ENCODE measurements at regions not wholly inside any gene's neighbourhood (a gene's known extent, or its start where the extent isn't known, plus 50 kb on each side); places are given as distances from the start of the nearest gene placed in this dataset.

DNA sequence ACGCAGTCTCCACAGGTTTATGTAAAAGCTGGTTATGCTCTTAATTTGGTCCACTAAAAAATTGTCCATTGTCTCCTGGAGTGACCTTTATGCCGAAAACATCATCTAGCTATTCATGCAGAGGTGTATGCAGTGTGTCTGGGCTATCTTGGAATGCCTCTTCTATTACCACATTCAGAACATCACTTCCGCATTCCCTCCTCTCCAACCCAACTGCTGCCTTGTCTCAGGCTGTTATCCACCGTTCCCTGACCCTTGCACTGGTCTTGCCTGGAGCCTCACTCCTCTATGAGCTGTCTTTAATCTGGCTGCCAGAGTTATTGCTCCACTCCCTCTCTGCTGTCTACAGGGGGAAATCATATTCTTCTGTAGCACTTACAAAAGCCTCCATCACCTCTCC, 214.1 kb upstream of the ANKRD55 start (continued):
- TF ChIP-seq ZMYM2 (CRISPR knock-in tag; IDR thresholded peaks at IDR 0.05) (peak; percentile 39; the same call in 1 of the 2 replicates), ZNF256 (CRISPR knock-in tag; conservative IDR thresholded peaks at IDR 0.05) (0 out of 2 replicates have a peak, but pooled peaks have one; percentile 55), SMYD3 (CRISPR knock-in tag; IDR thresholded peaks at IDR 0.05) (no peak), IRX3 (CRISPR knock-in tag; IDR thresholded peaks at IDR 0.05; ENCODE audit: borderline replicate concordance, low read depth) (no peak), TBL1XR1 (IDR thresholded peaks at IDR 0.05; ENCODE audit: borderline replicate concordance, low read length, partially characterized antibody) (peak; percentile 22), ELF3 (CRISPR knock-in tag; IDR thresholded peaks at IDR 0.05) (peak; percentile 99), MED1 (CRISPR knock-in tag; IDR thresholded peaks at IDR 0.05) (peak; percentile 73; the same call in 1 of the 2 replicates), ZFP90 (CRISPR knock-in tag; IDR thresholded peaks at IDR 0.05; ENCODE audit: borderline replicate concordance) (0 out of 2 replicates have a peak, but pooled peaks have one; percentile 42), KDM5B (CRISPR knock-in tag; IDR thresholded peaks at IDR 0.05; ENCODE audit: borderline replicate concordance) (no peak), GABPA (IDR thresholded peaks at IDR 0.05; ENCODE audit: low read depth, low read length) (no peak), GABPA (CRISPR knock-in tag; IDR thresholded peaks at IDR 0.05; ENCODE audit: low read depth) (peak; percentile 59; the same call in 1 of the 2 replicates), ZNF878 (CRISPR knock-in tag; IDR thresholded peaks at IDR 0.05) (no peak), ZNF644 (CRISPR knock-in tag; IDR thresholded peaks at IDR 0.05; ENCODE audit: low read depth) (peak; percentile 75), ZMYM4 (CRISPR knock-in tag; IDR thresholded peaks at IDR 0.05) (peak; percentile 84), ZNF605 (CRISPR knock-in tag; IDR thresholded peaks at IDR 0.05) (peak; percentile 49; the same call in 1 of the 2 replicates), CEBPG (CRISPR knock-in tag; IDR thresholded peaks at IDR 0.05) (peak; percentile 74)
- TF ChIP-seq, protein P1, sequence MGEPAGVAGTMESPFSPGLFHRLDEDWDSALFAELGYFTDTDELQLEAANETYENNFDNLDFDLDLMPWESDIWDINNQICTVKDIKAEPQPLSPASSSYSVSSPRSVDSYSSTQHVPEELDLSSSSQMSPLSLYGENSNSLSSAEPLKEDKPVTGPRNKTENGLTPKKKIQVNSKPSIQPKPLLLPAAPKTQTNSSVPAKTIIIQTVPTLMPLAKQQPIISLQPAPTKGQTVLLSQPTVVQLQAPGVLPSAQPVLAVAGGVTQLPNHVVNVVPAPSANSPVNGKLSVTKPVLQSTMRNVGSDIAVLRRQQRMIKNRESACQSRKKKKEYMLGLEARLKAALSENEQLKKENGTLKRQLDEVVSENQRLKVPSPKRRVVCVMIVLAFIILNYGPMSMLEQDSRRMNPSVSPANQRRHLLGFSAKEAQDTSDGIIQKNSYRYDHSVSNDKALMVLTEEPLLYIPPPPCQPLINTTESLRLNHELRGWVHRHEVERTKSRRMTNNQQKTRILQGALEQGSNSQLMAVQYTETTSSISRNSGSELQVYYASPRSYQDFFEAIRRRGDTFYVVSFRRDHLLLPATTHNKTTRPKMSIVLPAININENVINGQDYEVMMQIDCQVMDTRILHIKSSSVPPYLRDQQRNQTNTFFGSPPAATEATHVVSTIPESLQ (CRISPR knock-in tag; conservative IDR thresholded peaks at IDR 0.05) = no peak
- TF ChIP-seq, protein P2, sequence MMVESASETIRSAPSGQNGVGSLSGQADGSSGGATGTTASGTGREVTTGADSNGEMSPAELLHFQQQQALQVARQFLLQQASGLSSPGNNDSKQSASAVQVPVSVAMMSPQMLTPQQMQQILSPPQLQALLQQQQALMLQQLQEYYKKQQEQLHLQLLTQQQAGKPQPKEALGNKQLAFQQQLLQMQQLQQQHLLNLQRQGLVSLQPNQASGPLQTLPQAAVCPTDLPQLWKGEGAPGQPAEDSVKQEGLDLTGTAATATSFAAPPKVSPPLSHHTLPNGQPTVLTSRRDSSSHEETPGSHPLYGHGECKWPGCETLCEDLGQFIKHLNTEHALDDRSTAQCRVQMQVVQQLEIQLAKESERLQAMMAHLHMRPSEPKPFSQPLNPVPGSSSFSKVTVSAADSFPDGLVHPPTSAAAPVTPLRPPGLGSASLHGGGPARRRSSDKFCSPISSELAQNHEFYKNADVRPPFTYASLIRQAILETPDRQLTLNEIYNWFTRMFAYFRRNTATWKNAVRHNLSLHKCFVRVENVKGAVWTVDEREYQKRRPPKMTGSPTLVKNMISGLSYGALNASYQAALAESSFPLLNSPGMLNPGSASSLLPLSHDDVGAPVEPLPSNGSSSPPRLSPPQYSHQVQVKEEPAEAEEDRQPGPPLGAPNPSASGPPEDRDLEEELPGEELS (CRISPR knock-in tag; IDR thresholded peaks at IDR 0.05) = peak; percentile 56
- TF ChIP-seq, protein P3, sequence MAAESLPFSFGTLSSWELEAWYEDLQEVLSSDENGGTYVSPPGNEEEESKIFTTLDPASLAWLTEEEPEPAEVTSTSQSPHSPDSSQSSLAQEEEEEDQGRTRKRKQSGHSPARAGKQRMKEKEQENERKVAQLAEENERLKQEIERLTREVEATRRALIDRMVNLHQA (CRISPR knock-in tag; IDR thresholded peaks at IDR 0.05) = no peak
- TF ChIP-seq, protein P4, sequence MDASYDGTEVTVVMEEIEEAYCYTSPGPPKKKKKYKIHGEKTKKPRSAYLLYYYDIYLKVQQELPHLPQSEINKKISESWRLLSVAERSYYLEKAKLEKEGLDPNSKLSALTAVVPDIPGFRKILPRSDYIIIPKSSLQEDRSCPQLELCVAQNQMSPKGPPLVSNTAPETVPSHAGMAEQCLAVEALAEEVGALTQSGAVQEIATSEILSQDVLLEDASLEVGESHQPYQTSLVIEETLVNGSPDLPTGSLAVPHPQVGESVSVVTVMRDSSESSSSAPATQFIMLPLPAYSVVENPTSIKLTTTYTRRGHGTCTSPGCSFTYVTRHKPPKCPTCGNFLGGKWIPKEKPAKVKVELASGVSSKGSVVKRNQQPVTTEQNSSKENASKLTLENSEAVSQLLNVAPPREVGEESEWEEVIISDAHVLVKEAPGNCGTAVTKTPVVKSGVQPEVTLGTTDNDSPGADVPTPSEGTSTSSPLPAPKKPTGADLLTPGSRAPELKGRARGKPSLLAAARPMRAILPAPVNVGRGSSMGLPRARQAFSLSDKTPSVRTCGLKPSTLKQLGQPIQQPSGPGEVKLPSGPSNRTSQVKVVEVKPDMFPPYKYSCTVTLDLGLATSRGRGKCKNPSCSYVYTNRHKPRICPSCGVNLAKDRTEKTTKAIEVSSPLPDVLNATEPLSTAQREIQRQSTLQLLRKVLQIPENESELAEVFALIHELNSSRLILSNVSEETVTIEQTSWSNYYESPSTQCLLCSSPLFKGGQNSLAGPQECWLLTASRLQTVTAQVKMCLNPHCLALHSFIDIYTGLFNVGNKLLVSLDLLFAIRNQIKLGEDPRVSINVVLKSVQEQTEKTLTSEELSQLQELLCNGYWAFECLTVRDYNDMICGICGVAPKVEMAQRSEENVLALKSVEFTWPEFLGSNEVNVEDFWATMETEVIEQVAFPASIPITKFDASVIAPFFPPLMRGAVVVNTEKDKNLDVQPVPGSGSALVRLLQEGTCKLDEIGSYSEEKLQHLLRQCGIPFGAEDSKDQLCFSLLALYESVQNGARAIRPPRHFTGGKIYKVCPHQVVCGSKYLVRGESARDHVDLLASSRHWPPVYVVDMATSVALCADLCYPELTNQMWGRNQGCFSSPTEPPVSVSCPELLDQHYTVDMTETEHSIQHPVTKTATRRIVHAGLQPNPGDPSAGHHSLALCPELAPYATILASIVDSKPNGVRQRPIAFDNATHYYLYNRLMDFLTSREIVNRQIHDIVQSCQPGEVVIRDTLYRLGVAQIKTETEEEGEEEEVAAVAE (CRISPR knock-in tag; IDR thresholded peaks at IDR 0.05; ENCODE audit: borderline replicate concordance) = 0 out of 2 replicates have a peak, but pooled peaks have one; percentile 22
- TF ChIP-seq, protein P5, sequence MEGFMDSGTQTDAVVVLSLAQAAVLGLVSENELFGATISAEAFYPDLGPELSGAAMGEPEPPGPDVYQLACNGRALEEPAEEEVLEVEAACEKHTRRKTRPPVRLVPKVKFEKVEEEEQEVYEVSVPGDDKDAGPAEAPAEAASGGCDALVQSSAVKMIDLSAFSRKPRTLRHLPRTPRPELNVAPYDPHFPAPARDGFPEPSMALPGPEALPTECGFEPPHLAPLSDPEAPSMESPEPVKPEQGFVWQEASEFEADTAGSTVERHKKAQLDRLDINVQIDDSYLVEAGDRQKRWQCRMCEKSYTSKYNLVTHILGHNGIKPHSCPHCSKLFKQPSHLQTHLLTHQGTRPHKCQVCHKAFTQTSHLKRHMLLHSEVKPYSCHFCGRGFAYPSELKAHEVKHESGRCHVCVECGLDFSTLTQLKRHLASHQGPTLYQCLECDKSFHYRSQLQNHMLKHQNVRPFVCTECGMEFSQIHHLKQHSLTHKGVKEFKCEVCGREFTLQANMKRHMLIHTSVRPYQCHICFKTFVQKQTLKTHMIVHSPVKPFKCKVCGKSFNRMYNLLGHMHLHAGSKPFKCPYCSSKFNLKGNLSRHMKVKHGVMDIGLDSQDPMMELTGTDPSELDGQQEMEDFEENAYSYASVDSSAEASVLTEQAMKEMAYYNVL (CRISPR knock-in tag; IDR thresholded peaks at IDR 0.05; ENCODE audit: borderline replicate concordance) = peak; percentile 61; the same call in 1 of the 2 replicates

Data from HepG2 (cell line).